NB4 (cell line): ENCODE measurements at regions not wholly inside any gene's neighbourhood (a gene's known extent, or its start where the extent isn't known, plus 50 kb on each side); places are given as distances from the start of the nearest gene placed in this dataset.

ENCODE experiments used
- MAX ChIP-seq: IDR thresholded peaks from 2 replicates; pipeline ENCODE4 v1.6.1; 2011; ENCODE audit warnings: low read depth, low read length
- MYC ChIP-seq: IDR thresholded peaks from 2 replicates; pipeline ENCODE4 v1.6.1; 2011; ENCODE audit warnings: low read depth, low read length
- POLR2A ChIP-seq: IDR thresholded peaks from 2 replicates; pipeline ENCODE4 v1.6.1; 2011; ENCODE audit warnings: mild to moderate bottlenecking; ENCODE audit not compliant: insufficient read length; ENCODE audit errors: extremely low read depth
- TF ChIP-seq, protein P1 (sequence below): IDR thresholded peaks from one replicate; pipeline ENCODE4 v1.5.1; 2012; ENCODE audit warnings: low read depth, low read length

DNA sequence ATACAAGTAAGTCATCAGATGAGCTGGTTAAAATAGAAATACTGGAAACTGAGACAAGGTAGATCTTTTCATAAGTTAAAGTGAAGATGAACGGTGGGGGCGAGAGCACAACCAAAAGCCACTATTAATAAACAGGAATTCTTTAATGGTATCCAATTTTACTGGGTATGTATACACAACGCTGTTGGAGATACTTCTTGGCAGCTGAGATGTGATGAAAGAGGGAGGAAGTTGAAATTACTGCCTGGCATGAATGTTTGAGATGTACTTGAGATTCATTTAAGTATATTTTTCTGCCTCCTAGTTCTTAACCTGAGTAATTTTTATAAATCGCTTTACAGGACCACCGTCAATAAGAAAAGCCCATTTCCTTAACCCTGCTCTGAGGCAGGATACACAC, 110.0 kb upstream of the ZRANB2 start:
- TF ChIP-seq, protein P1, sequence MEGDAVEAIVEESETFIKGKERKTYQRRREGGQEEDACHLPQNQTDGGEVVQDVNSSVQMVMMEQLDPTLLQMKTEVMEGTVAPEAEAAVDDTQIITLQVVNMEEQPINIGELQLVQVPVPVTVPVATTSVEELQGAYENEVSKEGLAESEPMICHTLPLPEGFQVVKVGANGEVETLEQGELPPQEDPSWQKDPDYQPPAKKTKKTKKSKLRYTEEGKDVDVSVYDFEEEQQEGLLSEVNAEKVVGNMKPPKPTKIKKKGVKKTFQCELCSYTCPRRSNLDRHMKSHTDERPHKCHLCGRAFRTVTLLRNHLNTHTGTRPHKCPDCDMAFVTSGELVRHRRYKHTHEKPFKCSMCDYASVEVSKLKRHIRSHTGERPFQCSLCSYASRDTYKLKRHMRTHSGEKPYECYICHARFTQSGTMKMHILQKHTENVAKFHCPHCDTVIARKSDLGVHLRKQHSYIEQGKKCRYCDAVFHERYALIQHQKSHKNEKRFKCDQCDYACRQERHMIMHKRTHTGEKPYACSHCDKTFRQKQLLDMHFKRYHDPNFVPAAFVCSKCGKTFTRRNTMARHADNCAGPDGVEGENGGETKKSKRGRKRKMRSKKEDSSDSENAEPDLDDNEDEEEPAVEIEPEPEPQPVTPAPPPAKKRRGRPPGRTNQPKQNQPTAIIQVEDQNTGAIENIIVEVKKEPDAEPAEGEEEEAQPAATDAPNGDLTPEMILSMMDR = no peak
- no peak for TF ChIP-seq POLR2A
- TF ChIP-seq MAX = no peak
- no peak for TF ChIP-seq MYC
